Inflammatory macrophage treated with lipopolysaccharide for 1 hour (primary cell): ENCODE measurements at regions not wholly inside any gene's neighbourhood (a gene's known extent, or its start where the extent isn't known, plus 50 kb on each side); places are given as distances from the start of the nearest gene placed in this dataset.
A peak's percentile ranks its signal among the peaks of the same experiment; 100 is the strongest.

ENCODE experiments used
- DNase-seq, 2 donors: peaks; one replicate each; pipeline ENCODE4 v3.0.0-alpha.2; 2020 to 2022

DNA sequence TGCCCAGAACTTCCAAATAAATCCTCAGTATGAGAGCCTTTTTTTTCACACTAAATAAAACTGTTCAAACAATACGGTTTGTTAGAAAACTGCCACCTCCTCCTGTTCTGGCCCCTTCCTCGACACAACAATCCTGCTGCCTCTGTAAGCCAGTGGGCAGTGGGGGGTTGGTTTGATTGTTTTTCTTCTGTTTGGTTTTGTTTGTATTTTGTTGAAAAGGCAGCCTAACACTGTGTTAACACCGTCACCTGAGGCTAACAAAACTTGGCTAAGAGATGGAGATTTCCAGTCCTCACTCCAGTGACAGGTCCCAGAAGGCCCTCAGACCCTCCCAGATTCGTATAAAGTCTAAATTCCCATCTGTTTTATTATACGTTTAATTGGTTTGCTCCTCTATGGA is 402.1 kb downstream of the ZNF521 start:
- DNase-seq = no peak

DNA sequence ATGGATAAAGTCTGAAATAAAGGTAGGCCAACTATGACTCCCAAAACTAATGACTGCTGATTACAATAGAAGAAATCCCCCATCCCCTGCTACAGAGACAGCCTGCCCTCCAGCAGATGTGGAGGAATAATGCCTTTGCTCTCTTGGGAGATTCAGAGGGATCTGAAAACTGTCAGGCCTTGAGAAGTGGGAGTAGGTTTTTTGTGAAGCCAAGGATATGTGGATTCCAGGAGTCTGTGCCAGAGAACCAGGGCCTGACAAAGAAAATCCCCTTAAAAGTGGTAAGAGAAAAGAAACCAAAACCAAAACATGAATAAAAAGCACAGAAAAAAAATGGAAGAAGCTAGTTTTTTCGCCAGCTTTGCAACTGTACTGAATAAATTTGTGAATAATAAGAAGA is 397.6 kb downstream of the ZNF521 start:
- no peak for DNase-seq

DNA sequence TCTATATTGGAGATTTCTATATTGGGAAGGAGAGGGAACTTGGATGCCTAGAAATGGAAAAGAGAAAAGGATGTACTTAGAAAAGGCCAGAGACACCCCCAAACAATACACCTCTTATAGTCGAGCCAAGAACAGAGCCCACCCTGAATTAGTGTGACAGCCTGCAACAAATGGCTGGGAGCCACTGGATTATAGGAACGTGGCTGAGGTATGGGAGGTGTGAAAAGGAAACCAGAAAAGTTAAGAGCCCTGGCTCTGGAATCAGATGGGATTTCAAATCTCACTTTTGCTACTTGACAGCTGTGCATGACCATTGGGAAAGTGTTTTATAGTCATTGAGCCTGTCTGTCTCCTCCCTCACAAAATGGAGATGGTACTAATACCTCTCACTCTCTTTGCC is 394.0 kb downstream of the ZNF521 start:
- DNase-seq = no peak

DNA sequence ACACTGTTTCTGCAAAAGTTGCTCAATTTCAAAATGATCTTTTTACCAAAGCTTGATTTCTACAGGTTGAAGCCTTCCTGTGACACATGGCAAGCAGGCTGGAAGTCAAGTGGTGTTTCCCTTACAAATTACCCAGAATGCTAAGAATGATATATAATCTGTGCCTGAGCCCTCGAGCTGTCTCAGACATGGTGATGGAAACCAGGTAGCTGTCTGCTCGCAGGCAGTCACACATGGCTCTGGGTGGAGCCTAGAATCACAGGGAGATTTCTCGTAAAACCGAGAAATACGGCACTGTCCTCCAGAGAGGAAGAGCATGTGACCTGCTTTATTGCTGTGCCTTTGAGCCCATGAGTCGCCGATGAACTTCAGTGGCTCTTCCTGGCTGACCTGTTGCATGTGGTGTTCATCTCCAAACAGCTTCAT is 392.9 kb downstream of the ZNF521 start:
- no peak for DNase-seq

DNA sequence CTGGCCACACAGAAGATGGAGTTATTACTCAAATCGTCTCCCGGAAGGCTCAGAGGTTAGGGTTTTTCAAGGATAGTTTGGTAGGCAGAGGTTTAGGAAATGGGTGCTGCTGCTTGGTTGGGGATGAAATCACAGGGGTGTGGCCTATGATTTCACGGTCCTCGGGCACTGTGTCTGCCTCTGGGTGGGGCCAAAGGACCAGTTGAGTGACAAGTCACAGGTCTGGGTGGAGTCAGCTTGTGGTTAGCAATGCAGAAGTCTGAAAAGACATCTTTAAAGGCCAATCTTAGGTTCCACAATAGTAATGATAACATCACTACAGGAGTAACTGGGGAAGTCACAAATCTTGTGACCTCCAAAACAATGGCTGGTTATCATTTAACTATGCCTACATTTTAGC is 387.8 kb downstream of the ZNF521 start:
- peak; percentile 62 to 66 for DNase-seq

DNA sequence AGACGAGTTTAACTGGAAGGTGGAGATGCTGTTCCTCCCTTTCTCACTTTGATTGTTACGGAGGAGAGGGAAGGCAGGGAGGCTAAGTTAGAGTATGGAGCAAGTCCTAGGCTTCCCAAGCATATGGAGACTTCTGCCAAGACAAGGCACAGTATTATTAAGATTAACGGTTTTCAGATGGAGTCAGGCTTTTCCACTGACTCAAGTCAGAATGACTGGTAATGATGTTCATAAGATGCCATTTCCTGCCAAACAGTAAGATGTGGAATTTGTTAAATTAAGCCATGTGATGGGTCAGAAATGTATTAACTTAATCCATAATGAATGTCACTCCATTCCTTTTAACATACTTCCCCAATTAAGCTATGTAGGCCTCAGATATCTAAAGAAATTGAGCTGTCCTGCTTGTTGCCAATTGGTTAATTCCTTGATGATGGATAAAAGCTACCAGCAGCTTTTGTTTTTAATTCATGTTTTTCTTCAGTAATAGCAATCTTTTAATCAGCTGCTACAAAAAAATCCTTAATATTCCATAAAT is 383.7 kb downstream of the ZNF521 start:
- DNase-seq = no peak

DNA sequence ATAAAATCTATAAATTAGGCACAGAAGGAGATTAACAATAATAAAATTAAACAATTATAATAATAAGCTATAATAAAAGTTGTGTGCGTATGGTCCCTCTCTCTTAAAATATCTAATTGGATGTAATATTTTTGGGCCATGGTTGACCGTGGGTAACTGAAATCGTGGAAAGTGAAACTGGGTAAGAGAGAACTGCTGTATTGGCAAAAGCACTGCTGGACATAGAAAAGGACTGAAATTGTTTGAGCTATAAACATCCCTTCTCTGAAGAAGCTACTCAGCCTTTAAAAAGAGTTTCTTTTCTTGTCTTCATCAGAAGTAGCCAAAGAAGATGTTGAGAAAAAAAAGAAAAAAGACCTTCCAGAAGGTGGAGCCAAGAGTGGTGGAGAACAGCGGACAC is 379.4 kb downstream of the ZNF521 start:
- DNase-seq = no peak

DNA sequence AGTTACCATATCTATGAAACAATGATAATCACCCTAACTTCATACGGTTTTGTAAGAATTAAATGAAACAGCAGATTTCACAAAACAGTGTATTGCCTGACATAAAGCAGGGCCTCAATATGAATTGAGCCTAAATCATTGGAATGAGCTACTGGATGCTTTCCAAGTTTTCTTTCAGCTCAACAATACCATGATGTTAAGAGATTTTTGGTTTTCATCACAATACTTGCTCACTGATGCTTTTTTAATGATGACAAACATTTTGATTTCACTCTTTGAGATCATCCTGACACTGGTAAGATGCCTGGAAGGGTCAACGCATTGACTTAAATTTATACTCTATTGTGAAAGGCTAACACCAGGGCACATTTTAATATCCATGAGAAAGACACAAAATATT is 377.5 kb downstream of the ZNF521 start:
- DNase-seq = no peak

DNA sequence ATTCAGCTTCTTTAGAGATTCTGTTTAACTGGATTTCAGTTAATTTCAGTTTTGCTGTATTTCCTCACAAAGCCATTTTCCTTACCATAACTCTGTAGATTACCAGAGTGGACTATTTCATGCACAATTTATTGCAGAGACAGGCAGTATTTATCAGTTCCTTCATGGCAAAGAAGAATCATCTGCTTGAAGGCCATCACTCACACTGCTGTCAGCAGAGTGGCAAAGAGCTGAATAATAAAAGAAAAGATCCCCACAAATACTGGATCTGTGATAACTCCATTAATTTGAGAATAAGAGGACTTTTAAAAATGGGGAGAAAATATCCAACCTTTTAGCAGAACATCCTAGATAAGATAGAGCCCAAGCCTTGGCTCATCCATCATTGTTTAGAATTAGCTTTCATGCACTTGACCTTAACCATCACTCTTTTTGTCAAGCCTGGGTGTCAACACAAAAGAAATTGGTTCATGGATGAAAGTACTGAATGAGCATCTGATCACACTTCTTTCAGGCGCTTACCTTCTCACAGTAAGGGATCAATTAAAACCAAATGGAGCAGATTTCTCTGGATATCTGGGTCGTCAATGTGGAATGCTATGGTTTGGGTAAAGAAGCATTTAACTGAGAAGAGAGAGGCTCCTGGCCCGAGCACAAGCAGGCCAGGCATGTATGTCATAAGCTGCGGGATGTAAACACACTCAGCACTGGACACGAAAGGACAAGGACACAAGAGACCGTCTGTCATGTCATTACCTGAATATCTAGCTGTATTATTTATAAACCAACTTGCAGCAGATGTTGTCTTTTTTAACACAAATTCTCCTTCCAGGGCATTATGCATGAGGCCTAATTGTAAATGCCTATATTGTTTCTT is 376.2 kb downstream of the ZNF521 start:
- DNase-seq = no peak

DNA sequence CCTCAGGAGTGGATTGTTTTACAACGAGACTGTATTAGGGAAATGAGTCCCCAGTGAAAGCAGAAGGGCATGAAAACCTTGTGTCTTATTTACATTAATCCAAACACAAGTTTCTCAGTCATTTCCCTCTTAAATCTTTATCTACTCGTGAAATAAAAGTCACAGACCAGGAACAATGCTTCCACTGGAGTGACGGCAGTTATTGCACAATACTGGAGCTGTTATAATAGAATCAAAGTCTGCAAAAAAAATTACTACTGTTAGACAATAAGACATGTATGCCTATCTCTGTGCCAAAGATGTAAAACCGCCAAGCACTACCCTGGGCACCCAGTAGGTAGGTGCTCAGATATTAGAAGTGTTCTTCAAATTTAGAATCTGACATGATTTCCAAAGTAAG is 375.5 kb downstream of the ZNF521 start:
- DNase-seq = no peak

DNA sequence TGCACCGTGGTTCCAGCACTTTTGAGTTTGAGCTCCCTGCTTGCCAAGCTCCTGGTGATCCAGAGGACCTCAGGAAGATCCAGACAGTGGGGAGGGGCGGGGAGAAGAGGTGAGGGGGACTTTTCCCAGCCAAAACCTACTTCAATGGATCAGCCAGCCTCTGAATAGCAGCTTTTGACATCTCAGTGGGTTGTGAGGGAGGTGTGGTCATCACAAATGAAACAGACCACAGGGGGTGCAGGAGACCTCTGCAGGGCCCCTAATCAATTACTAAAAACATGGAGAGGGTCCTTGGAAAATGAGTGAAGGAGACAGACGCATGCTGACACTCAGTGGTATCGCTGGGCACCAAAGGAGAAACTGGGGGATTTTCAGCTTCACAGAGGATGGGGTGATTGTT is 372.7 kb downstream of the ZNF521 start:
- DNase-seq = no peak

DNA sequence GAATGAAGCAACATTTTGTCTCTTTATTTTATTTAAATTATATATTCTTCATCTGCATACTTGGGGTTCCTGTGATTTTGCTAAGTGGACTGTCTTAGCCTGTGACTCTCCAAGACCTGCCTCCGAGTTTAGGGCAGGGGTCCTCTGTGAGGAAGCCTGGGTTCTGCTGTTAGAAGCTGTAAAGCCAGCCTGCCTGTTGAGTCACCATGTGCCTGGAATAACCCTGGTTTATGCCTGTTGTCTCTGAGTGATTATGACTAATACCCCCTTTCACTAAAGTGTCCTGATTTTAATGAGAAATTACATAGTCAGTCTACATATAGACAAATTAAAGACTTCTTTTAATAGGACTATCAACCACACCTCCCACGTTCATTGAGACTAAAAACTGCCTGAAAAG is 369.1 kb downstream of the ZNF521 start:
- no peak for DNase-seq

DNA sequence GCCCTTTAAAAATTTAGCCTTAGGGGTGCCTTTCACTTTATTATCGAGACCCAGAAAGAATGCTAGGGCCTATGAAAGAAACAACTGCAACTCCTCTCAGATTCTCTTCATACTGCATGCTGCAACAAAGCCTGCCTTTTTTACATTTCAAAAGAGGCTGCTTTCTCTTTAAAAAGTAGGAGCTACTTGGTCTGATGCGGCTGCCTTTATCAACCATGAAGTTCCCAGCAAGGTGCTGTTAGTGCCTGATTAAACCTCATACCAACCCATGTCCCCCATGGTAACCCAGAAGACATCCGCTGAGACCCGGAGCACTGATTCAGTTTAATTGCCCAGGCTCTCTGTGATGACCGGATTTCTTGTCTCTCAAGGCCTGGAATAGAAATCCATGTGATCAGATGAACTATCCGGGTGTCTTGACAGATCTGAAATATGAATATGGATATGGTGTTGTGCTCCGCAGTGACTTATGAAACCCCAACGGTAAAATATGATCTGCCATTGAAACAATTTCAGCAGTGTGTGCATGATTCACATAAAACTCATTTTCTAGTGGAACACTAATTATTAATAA is 368.3 kb downstream of the ZNF521 start:
- DNase-seq = no peak

DNA sequence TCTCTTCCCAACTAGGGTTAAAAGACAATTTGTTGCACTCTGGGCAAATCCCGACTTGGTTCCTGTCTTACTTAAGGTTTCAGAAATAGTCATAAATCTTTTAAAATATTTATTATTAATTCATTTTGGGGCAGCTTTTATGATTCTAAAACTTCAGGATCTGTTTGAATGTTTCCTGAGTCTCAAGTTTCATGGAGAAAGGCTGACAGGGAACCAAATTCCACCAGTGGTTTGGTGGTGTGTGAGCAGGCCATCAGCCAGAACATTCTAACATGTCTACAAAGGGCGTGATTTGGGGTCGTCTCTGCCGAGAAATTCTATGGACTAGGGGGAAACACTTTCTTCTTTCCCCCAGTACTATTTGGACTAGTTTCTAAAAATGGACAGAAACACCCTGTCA is 366.4 kb downstream of the ZNF521 start:
- no peak for DNase-seq

DNA sequence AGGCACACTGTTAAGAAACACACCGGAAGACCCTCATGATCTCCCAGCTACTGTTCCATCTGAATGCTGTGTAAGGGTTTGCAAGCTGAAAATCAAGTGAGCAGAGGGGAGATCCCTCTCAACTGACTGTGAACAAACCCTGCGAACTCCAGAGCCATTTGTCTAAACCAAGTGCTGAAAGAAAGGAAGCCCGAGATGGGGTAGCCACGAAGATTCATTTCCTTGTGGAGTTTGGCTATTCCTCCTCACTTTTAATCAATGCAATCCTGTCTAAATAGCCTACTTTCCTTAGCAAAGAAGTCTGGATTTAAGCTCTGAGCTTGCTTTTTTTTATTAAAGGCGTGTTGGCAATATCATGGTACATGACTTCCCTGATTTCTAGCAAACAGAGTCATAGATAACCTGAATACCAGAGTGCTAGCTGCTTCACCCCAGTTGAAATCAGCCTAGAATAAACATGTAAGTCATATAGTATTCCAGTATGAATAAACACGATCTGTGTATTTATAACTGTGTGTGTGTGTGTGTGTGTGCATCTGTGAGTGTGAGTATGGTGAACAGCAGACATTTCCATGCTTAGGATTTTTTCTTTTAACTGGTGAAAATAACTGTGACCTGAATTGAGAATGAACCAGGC is 365.2 kb downstream of the ZNF521 start:
- DNase-seq = no peak

DNA sequence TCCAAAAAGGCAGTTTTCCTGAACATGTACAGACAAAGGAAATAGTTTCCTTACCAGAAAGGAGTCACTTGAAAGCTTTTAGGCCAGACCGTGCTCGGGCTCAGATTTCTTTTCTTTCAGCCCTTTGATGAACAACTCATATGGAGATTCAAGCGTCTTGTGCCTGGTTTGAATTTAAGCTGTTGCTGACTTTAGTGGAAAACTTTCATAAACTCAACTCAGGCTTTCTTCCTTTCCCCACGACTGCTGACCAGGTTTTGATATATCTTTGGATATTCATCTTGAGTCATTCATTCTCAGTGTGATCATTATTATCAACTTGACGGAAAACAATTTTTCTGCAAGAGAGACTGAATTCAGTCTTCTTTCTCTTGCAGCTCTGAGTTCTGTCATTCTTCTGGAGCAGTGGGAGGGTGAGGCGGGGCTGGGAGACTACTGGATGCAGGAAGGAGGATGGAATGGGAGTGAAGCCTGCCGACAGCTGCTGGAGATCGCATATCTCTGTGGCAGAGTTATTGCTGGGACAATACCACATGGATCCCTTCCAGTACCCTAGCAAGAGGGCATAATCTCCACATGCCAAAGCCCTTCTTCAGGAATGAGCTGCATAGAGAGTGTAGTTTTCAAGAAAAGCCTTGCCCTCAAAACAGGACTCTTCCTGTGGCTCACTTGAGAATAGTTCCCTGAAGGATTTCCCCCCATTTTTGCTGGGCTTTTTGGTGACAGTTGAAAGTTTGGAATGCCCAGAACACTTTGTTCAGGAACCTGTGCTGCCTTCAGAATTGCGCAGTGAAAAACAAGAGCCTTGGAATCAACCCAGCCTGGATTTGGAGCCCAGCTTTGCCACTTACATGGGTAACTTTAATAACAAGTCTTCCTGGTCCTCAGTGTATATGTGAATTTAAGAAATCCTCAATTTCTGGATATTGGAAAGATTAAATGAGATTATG is 364.4 kb downstream of the ZNF521 start:
- peak in 1 of 2 donors; percentile 3 for DNase-seq

DNA sequence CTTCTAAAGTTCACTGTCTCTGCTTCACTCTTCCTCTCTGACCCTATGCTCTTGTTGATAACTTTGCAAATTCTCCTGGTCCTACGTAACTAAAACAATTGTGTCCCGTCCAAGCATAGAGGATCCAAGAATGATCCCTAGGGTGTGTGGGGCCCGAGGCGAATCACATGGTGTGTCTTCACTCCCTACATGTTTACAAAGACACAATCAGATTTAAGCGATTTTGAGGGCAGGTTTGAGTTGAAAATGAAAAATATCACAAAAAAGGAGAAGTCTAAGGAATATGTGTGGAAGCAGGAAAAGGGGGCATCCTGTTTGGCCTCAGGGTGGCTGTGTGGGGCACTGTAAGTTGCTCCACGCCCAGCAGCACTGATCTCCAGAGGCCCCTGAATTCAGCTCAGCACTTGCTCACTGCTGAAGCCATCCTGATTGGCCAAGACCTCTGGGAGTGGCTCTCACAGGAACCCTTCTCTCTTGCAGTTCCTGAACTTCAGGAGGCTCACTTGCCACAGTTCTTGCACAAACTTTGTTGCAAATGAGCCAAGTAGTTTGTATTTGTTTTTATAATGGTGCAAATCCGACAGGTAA is 363.6 kb downstream of the ZNF521 start:
- DNase-seq = no peak

DNA sequence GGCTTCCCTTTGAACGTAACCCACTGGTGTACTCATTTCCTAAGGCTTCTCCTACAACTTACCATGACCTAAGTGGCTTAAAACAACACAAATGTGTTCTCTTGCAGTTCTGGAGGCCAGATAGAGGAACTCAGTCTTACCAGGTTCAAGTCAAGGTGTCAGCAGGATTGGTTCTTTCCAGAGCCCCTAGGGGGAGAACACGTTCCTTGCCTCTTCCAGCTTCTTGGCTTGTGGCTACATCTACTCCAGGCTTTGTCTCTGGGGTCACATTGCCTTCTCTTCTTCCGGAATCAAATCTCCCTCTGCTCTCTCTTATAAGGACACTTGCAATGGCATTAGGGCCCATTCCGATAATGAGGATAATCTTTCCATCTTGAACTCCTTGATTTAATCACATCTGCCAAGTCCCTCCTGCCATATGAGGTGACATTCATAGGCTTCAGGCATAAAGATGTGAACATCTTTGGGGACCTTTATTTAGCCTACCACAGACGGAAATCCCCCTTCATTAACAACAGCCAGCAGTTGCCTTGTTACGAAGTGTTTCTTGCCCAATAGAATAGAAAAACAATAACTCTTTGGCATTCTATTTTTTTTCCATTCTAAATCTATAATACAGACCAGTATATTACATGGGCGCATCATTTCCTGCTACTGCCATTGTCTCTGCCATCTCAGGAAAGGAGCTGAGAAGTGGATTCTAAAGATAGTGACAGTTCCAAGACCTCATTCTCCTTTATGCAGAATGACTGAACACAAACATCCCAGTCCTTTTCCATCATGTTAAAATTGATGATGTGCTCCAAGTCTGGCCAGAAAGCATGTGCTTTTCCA is 362.0 kb downstream of the ZNF521 start:
- DNase-seq = no peak

DNA sequence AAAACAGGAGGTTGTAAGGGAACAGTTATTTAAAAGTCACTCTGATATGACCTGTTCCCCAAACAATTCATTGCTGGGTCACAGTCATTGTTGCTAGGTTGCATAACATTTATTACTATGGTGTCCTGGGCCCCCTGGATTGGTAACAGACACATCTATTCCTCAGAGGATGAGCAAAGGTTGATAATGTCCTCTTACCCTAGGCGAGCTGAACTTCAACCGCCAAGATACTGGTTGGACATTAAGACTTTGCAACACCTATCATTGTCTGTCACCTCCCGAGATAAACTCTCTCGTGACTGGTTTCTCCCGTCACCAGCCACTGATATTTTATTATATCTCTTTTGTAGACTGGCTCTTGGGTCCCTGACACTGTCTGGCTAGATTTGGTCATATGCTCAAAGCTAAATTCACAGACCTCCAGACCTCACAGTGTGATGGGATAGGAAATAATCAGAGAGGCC is 361.3 kb downstream of the ZNF521 start:
- no peak for DNase-seq

DNA sequence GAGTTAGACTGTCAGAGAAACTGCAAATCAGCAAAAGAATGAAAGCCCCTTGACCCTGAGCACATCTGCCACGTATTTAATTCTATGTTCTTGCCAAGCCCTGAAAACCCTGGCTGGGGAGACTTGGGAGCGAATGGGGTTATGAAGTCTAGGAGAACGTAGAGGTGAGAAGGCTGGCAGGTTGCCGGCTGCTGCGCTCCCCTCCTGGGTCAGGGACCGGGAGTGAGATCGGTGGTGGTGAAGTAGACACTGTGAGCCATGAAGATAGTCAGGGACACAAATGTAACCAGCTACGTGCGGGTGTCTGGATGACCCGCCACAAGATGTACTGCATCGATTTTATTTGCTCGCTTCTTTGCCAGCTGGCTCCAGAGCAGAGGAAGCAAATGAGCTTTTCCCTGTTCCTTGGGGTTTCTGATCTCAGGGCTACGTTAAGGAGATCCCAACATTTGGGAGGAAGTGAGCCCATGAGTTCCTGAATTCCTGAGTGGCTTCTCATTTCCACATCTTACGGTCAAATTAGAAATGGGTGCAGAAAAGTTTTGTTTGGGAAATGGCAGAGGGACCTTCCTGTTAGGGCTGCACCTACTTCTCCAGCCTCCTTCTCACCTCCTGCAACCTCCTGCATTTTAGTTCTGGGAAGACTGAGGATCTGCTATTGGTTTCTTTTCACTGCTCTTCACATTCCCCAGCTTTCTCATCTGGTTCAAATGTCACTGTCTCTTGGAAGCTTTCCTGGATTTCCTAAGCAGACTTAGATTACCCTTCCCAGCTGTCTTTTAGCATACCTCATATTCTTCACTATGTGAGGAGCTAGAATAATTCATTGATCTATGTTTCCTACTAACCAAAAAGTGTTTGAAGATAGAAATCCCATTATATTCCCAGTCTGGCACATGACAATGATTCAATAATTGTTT is 360.6 kb downstream of the ZNF521 start:
- no peak for DNase-seq
